ENCODE measurements at regions not wholly inside any gene's neighbourhood (a gene's known extent, or its start where the extent isn't known, plus 50 kb on each side); places are given as distances from the start of the nearest gene placed in this dataset.

- TF ChIP-seq CTCF (IDR thresholded peaks at IDR 0.05; ENCODE audit: low read depth, low read length) (no peak), EZH2phosphoT487 (IDR thresholded peaks at IDR 0.05; ENCODE audit: low read depth) (no peak)
Observed at GRCh38 chr14:101198398-101199027, 295.0 kb upstream of the RTL1 start.

Data from OCI-LY3 (cell line).